ENCODE measurements at regions not wholly inside any gene's neighbourhood (a gene's known extent, or its start where the extent isn't known, plus 50 kb on each side); places are given as distances from the start of the nearest gene placed in this dataset.

DNA sequence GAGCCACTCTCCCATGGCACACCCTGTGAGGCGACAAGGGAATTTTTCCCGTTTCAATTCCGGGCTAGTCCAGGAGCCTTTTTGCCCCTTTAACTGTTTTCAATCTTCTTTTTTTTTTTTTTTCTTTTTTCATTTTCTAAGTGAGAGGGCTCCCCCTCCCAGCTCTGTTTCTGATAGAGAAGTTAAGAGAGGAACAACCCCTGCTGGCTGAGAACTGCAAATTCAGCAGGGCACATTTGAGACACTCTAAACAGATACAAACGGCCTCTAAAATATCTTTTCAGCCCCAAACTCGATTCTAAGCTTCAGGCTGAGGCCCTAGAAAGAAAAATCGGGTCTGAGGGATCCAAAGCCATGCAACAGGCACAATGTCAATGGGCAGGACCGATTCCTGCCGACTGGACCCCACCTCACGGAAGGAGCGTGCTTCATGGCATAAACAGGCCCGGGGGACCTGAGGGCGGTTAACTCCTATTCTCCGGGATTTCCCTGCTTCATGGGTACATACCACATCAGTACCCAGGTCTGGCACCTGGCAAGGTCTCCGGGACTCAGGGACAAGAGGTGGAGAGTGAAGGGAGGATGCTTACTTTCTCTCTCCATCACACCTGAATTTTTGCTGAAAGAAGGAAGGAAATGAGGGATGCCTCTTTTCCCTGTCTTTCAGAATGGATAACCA, 627.5 kb downstream of the BUD13 start:
- no peak for DNase-seq
- no peaks in the 10 kb centered on the region for H3K9me3 ChIP-seq (ENCODE audit: insufficient read depth, low read depth, low read length)
- no CpG with 5 or more reads among the region's 14 CpGs for WGBS (ENCODE audit: extremely low coverage, insufficient coverage, insufficient read length)

DNA sequence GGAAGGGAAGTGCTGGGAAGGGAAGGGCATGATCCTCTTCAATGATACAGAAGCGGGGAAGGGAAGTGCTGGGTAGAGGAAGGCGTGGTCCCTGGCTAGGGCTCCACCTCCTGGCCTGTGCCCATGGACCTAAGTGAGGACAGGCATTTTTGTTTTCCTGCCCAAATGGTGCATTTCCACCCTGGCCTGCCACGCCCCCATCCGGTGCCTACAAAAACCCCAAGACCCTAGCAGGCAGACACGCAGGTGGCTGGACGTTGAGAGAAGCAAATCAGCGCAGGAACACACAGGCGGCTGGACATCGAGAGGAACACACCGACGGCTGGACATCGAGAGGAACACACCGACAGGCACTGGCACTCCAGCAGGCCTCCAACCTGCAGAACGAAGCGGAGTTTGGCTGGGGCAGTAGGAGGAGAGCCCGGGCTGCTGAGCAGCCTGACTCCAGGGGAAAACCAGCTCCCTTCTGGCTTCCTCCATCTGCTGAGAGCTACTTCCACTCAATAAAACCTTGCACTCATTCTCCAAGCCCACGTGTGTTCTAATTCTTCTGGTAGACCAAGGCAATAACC, 628.3 kb downstream of the BUD13 start:
- Histone ChIP-seq H3K79me1 (ENCODE audit: low read length) (no peaks in the 10 kb centered on the region), H2BK120ac (ENCODE audit: insufficient read depth, low read length, poor library complexity) (no peak overlapping the region), H2AFZ (ENCODE audit: insufficient read depth, low read length, poor library complexity) (no peak overlapping the region), H3K4me3 (ENCODE audit: low read depth, low read length) (no peak overlapping the region), H3K4me1 (ENCODE audit: control insufficient read depth in 1 of 2, insufficient read depth in 2 of 2, low read length in 2 of 2) (peaks cover 0 to 5% of the 10 kb centered on the region in 2 experiments), H3K9ac (ENCODE audit: low read length) (no peak overlapping the region), H3K27ac (ENCODE audit: low read depth, low read length) (no peak overlapping the region), H3K23ac (ENCODE audit: low read length) (no peak overlapping the region), H4K8ac (ENCODE audit: low read depth, low read length) (no peak overlapping the region), H3K79me2 (ENCODE audit: control insufficient read depth, insufficient read depth, low read length, poor library complexity) (no peaks in the 10 kb centered on the region), H3K9me3 (ENCODE audit: insufficient read depth, low read depth, low read length) (no peaks in the 10 kb centered on the region), H4K91ac (ENCODE audit: low read depth, low read length) (no peak overlapping the region), H3K14ac (ENCODE audit: low read length) (no peak overlapping the region), H3K36me3 (ENCODE audit: control insufficient read depth in 1 of 2, insufficient read depth in 2 of 2, low read length in 2 of 2) (no peaks in the 10 kb centered on the region), H3K4me2 (ENCODE audit: low read length) (no peak overlapping the region), H2BK5ac (ENCODE audit: low read depth, low read length, poor library complexity) (no peak overlapping the region), H2BK12ac (ENCODE audit: low read length) (no peak overlapping the region), H3K18ac (ENCODE audit: low read length) (no peak overlapping the region), H2AK5ac (ENCODE audit: low read length) (no peak overlapping the region), H4K12ac (ENCODE audit: low read depth, low read length) (no peak overlapping the region), H3K4ac (ENCODE audit: low read depth, low read length) (no peak overlapping the region), H3K27me3 (ENCODE audit: insufficient read depth, low read length) (no peaks in the 10 kb centered on the region)
- DNase-seq, result no peak
- no CpG with 5 or more reads among the region's 17 CpGs for WGBS (ENCODE audit: extremely low coverage, insufficient coverage, insufficient read length)

More for the DNA sequence above, 627.5 kb downstream of the BUD13 start:
- Histone ChIP-seq H3K79me2 (ENCODE audit: control insufficient read depth, insufficient read depth, low read length, poor library complexity) (no peaks in the 10 kb centered on the region), H2AFZ (ENCODE audit: insufficient read depth, low read length, poor library complexity) (no peak overlapping the region), H4K91ac (ENCODE audit: low read depth, low read length) (peak overlapping the region; percentile 20), H3K23ac (ENCODE audit: low read length) (no peak overlapping the region), H3K79me1 (ENCODE audit: low read length) (no peaks in the 10 kb centered on the region), H2BK120ac (ENCODE audit: insufficient read depth, low read length, poor library complexity) (no peak overlapping the region), H3K36me3 (ENCODE audit: control insufficient read depth in 1 of 2, insufficient read depth in 2 of 2, low read length in 2 of 2) (no peaks in the 10 kb centered on the region), H3K4ac (ENCODE audit: low read depth, low read length) (no peak overlapping the region), H3K9ac (ENCODE audit: low read length) (no peak overlapping the region), H4K12ac (ENCODE audit: low read depth, low read length) (no peak overlapping the region), H3K14ac (ENCODE audit: low read length) (no peak overlapping the region), H3K18ac (ENCODE audit: low read length) (no peak overlapping the region), H4K8ac (ENCODE audit: low read depth, low read length) (no peak overlapping the region), H3K27me3 (ENCODE audit: insufficient read depth, low read length) (no peaks in the 10 kb centered on the region), H2BK12ac (ENCODE audit: low read length) (no peak overlapping the region), H3K4me2 (ENCODE audit: low read length) (no peak overlapping the region), H2BK5ac (ENCODE audit: low read depth, low read length, poor library complexity) (no peak overlapping the region), H3K4me3 (ENCODE audit: low read depth, low read length) (no peak overlapping the region), H2AK5ac (ENCODE audit: low read length) (no peak overlapping the region), H3K27ac (ENCODE audit: low read depth, low read length) (no peak overlapping the region), H3K4me1 (ENCODE audit: control insufficient read depth in 1 of 2, insufficient read depth in 2 of 2, low read length in 2 of 2) (peaks cover 0 to 5% of the 10 kb centered on the region in 2 experiments)

DNA sequence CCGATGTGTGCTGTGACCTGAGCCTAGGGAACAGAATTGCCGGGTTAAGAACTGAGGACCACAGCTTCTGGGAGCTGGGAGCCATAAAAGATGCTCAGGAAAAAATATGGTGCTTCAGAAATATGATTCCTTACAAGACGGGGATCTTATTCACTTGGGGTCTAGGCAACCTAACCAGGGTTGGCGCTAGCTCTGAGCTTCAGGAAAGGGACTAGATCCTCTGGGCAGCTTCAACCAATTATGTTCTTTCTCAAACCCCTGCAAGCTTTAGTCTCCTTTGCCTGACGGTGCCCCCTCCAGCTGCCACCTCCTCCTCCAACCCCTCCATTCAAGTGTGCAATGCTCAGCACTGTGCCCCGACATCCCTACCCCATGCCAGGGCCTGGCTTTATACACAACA, 634.1 kb upstream of the CADM1 start:
- no peaks in the 10 kb centered on the region for H3K79me1 ChIP-seq (ENCODE audit: low read length)
- H2BK12ac ChIP-seq (ENCODE audit: low read length), result no peak overlapping the region
- no peak overlapping the region for H3K27ac ChIP-seq (ENCODE audit: low read depth, low read length)
- no peak overlapping the region for H2AFZ ChIP-seq (ENCODE audit: insufficient read depth, low read length, poor library complexity)
- H3K27me3 ChIP-seq (ENCODE audit: insufficient read depth, low read length), result no peaks in the 10 kb centered on the region
- no CpG with 5 or more reads among the region's 6 CpGs for WGBS (ENCODE audit: extremely low coverage, insufficient coverage, insufficient read length)
- no peaks in the 10 kb centered on the region for H3K79me2 ChIP-seq (ENCODE audit: control insufficient read depth, insufficient read depth, low read length, poor library complexity)
- no peak overlapping the region for H3K23ac ChIP-seq (ENCODE audit: low read length)
- H3K4me3 ChIP-seq (ENCODE audit: low read depth, low read length), result no peak overlapping the region
- no peak overlapping the region for H3K14ac ChIP-seq (ENCODE audit: low read length)
- H4K12ac ChIP-seq (ENCODE audit: low read depth, low read length), result no peak overlapping the region
- H4K8ac ChIP-seq (ENCODE audit: low read depth, low read length), result no peak overlapping the region
- H3K36me3 ChIP-seq (ENCODE audit: control insufficient read depth in 1 of 2, insufficient read depth in 2 of 2, low read length in 2 of 2), result no peaks in the 10 kb centered on the region
- no peak overlapping the region for H3K18ac ChIP-seq (ENCODE audit: low read length)
- no peaks in the 10 kb centered on the region for H3K9me3 ChIP-seq (ENCODE audit: insufficient read depth, low read depth, low read length)
- no peak overlapping the region for H3K4me2 ChIP-seq (ENCODE audit: low read length)
- H3K4me1 ChIP-seq (ENCODE audit: control insufficient read depth in 1 of 2, insufficient read depth in 2 of 2, low read length in 2 of 2), result peaks cover under 1 to 3% of the 10 kb centered on the region in 2 experiments
- no peak overlapping the region for H2BK5ac ChIP-seq (ENCODE audit: low read depth, low read length, poor library complexity)
- no peak for DNase-seq
- H4K91ac ChIP-seq (ENCODE audit: low read depth, low read length), result no peak overlapping the region
- H2AK5ac ChIP-seq (ENCODE audit: low read length), result no peak overlapping the region
- H3K9ac ChIP-seq (ENCODE audit: low read length), result no peak overlapping the region
- no peak overlapping the region for H2BK120ac ChIP-seq (ENCODE audit: insufficient read depth, low read length, poor library complexity)
- no peak overlapping the region for H3K4ac ChIP-seq (ENCODE audit: low read depth, low read length)

DNA sequence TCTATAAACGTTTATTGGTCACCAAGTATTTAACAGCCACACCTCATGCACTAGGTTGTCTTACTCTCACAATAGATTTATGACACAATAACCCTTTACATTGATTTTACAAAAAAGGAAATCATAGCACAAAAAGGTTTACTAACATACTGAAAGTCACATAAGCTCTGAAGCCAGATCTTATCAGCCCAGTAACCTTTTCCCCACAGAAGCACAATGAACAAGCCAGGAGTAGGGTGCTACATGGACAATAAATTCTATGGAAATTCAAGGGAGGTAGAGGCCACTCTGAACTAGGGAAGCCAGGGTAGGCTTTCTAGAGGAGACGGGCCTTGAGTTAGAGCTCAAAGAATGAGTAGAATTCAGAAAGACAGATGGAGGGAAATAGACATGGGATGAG, 633.5 kb upstream of the CADM1 start:
- no CpG with 5 or more reads among the region's 2 CpGs for WGBS (ENCODE audit: extremely low coverage, insufficient coverage, insufficient read length)
- Histone ChIP-seq H3K23ac (ENCODE audit: low read length) (no peak overlapping the region), H4K91ac (ENCODE audit: low read depth, low read length) (no peak overlapping the region), H3K27me3 (ENCODE audit: insufficient read depth, low read length) (no peaks in the 10 kb centered on the region), H3K9ac (ENCODE audit: low read length) (no peak overlapping the region), H2AK5ac (ENCODE audit: low read length) (no peak overlapping the region), H3K4me3 (ENCODE audit: low read depth, low read length) (no peak overlapping the region), H3K9me3 (ENCODE audit: insufficient read depth, low read depth, low read length) (no peaks in the 10 kb centered on the region), H3K36me3 (ENCODE audit: control insufficient read depth in 1 of 2, insufficient read depth in 2 of 2, low read length in 2 of 2) (no peaks in the 10 kb centered on the region), H3K4me1 (ENCODE audit: control insufficient read depth in 1 of 2, insufficient read depth in 2 of 2, low read length in 2 of 2) (peaks cover 6% of the 10 kb centered on the region in 2 experiments), H3K4ac (ENCODE audit: low read depth, low read length) (no peak overlapping the region), H3K27ac (ENCODE audit: low read depth, low read length) (no peak overlapping the region), H2BK5ac (ENCODE audit: low read depth, low read length, poor library complexity) (no peak overlapping the region), H3K14ac (ENCODE audit: low read length) (no peak overlapping the region), H4K12ac (ENCODE audit: low read depth, low read length) (no peak overlapping the region), H2AFZ (ENCODE audit: insufficient read depth, low read length, poor library complexity) (no peak overlapping the region), H4K8ac (ENCODE audit: low read depth, low read length) (no peak overlapping the region), H3K79me1 (ENCODE audit: low read length) (peaks cover under 1% of the 10 kb centered on the region), H3K79me2 (ENCODE audit: control insufficient read depth, insufficient read depth, low read length, poor library complexity) (no peaks in the 10 kb centered on the region), H3K4me2 (ENCODE audit: low read length) (no peak overlapping the region), H2BK120ac (ENCODE audit: insufficient read depth, low read length, poor library complexity) (no peak overlapping the region), H2BK12ac (ENCODE audit: low read length) (no peak overlapping the region), H3K18ac (ENCODE audit: low read length) (no peak overlapping the region)
- no peak for DNase-seq

All from trophoblast cell (in vitro differentiated cells and primary cell).